T-cell (primary cell): ENCODE measurements at regions not wholly inside any gene's neighbourhood (a gene's known extent, or its start where the extent isn't known, plus 50 kb on each side); places are given as distances from the start of the nearest gene placed in this dataset.

ENCODE experiments used
- ATAC-seq, 4 experiments: fragments of 200-7000 bp in 3 of 4; fragments of 150-1000 bp in 1 of 4; cut with Tn5 transposase; replicated peaks in 1 of 4; 1 replicate in 3 of 4; 2 replicates in 1 of 4; pipeline ENCODE4 v1.10.0; 2021; ENCODE audit warnings: moderate library complexity in 3 of 4, mild to moderate bottlenecking in 2 of 4, moderate number of reproducible peaks in 1 of 4
- CTCF ChIA-PET, 2 donors: fragments of 300-600 bp; sonication (Branson Sonifier 250); formaldehyde crosslinking; loops; one replicate each; lab custom pipeline; 2022; ENCODE audit warnings: antibody characterized with exemption in 2 of 2; lab: Charles Lee
- POLR2A ChIA-PET, 2 donors: fragments of 300-600 bp; sonication (Branson Sonifier 250); formaldehyde crosslinking; loops; one replicate each; lab custom pipeline; 2022; ENCODE audit warnings: antibody characterized with exemption in 2 of 2; lab: Charles Lee
- DNase-seq, 35 experiments: peaks; one replicate each; pipeline versions ENCODE4 v3.0.0 to v3.0.0-alpha.2; 2013 to 2023
- H3K27ac ChIP-seq: one replicate; pipeline ENCODE4 v1.5.1; 2013; ENCODE audit warnings: low read length
- H3K27me3 ChIP-seq, 2 experiments: replicated peaks in 1 of 2; 1 replicate in 1 of 2; 2 replicates in 1 of 2; pipeline versions ENCODE4 v1.6.1 to v1.7.0; 2013; ENCODE audit warnings: low read length in 1 of 2, mixed read lengths in 1 of 2; ENCODE audit not compliant: control insufficient read depth in 2 of 2, insufficient read depth in 2 of 2; ENCODE audit errors: extremely low read depth in 1 of 2
- H3K36me3 ChIP-seq, 2 donors: 1 replicate in 1 of 2; 2 replicates in 1 of 2; pipeline versions ENCODE4 v1.6.1 to v1.7.0; 2013; ENCODE audit warnings: low read length in 1 of 2; ENCODE audit not compliant: control insufficient read depth in 2 of 2, insufficient read depth in 1 of 2; ENCODE audit errors: extremely low read depth in 1 of 2
- H3K4me1 ChIP-seq, 2 experiments: 1 replicate in 1 of 2; 2 replicates in 1 of 2; pipeline versions ENCODE4 v1.6.1 to v1.7.0; 2013; ENCODE audit warnings: low read length in 2 of 2, mixed read lengths in 1 of 2; ENCODE audit not compliant: insufficient read depth in 2 of 2, control insufficient read depth in 1 of 2; ENCODE audit errors: extremely low read depth in 1 of 2
- H3K4me3 ChIP-seq, 2 donors: 1 replicate in 1 of 2; 2 replicates in 1 of 2; pipeline versions ENCODE4 v1.5.1 to v1.7.0; 2013; ENCODE audit warnings: mild to moderate bottlenecking in 2 of 2, low read length in 1 of 2, moderate library complexity in 1 of 2; ENCODE audit not compliant: control insufficient read depth in 1 of 2; ENCODE audit errors: extremely low read depth in 1 of 2
- H3K9me3 ChIP-seq: 2 replicates; pipeline ENCODE4 v1.7.0; 2013
- H3K27ac Mint-ChIP-seq, 2 donors: one replicate each; pipeline ENCODE4 v1.8.0; 2020 to 2021; ENCODE audit warnings: mild to moderate bottlenecking in 2 of 2, mixed read lengths in 2 of 2
- H3K27me3 Mint-ChIP-seq, 2 donors: one replicate each; pipeline ENCODE4 v1.8.0; 2021 to 2022; ENCODE audit warnings: mixed read lengths in 2 of 2
- H3K36me3 Mint-ChIP-seq: one replicate; pipeline ENCODE4 v1.8.0; 2021; ENCODE audit warnings: mixed read lengths
- H3K4me1 Mint-ChIP-seq, 3 donors: one replicate each; pipeline ENCODE4 v1.8.0; 2020 to 2022; ENCODE audit warnings: mixed read lengths in 3 of 3, mild to moderate bottlenecking in 1 of 3
- H3K4me3 Mint-ChIP-seq, 3 donors: one replicate each; pipeline ENCODE4 v1.8.0; 2020 to 2022; ENCODE audit warnings: mild to moderate bottlenecking in 3 of 3, mixed read lengths in 3 of 3, moderate library complexity in 3 of 3
- H3K9me3 Mint-ChIP-seq, 3 donors: one replicate each; pipeline ENCODE4 v1.8.0; 2020 to 2022; ENCODE audit warnings: mixed read lengths in 3 of 3
- WGBS: methylation state at CpG from one replicate; pipeline ENCODE4 v1.1.5; 2013; ENCODE audit warnings: missing lambda C conversion rate; ENCODE audit not compliant: insufficient coverage; 5-methylcytosine and 5-hydroxymethylcytosine counted together

DNA sequence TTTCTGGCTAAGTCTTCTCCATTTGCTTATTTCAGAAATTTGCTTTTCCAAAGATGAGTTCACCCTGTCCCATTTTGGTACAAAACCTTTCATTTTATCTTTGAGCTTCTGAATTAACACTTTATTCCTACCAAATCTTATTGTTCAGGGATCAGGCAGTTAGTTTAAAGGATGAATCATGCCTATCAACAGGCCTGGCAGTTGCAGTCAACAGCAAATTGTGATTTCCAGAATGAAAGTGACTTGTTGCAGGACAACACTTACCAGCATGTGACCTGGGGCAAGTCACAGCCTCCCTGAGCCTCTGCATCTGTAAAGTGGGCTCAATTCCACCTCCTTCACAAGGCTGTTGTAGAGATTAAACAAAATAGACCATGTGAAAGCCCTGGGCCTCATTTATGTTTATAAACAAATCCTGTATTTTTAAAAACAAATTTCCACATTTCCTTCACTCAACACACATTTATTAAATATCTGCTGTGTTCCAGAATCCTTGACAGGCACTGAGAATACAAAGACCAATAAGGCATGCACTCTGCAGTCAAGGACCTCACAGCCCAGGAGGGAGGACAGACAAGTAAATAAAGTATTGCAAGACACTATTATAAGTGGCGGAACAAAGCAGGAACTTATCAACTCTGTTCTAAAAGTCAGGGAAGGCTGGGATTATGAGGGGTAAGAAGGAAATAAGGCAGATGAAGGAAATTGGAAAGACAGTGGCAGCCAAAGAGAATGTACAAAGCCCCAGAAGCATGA is 359.1 kb upstream of the IL12A start:
- DNase-seq (no peak), ATAC-seq (no peak)
- H3K9me3 ChIP-seq = no peaks in the 10 kb centered on the region
- no peaks in the 10 kb centered on the region for H3K4me1 ChIP-seq
- H3K27me3 ChIP-seq = no peaks in the 10 kb centered on the region
- H3K4me3 Mint-ChIP-seq = no peak overlapping the region
- H3K36me3 ChIP-seq = no peaks in the 10 kb centered on the region
- H3K9me3 Mint-ChIP-seq = no peaks in the 10 kb centered on the region
- CTCF ChIA-PET = no interaction called here
- no CpG with 5 or more reads among the region's 1 CpG for WGBS
- no peaks in the 10 kb centered on the region for H3K36me3 Mint-ChIP-seq
- POLR2A ChIA-PET = no interaction called here
- no peaks in the 10 kb centered on the region for H3K27me3 Mint-ChIP-seq
- no peak overlapping the region for H3K4me3 ChIP-seq
- H3K27ac ChIP-seq = no peak overlapping the region
- H3K4me1 Mint-ChIP-seq = no peaks in the 10 kb centered on the region
- H3K27ac Mint-ChIP-seq = no peak overlapping the region

DNA sequence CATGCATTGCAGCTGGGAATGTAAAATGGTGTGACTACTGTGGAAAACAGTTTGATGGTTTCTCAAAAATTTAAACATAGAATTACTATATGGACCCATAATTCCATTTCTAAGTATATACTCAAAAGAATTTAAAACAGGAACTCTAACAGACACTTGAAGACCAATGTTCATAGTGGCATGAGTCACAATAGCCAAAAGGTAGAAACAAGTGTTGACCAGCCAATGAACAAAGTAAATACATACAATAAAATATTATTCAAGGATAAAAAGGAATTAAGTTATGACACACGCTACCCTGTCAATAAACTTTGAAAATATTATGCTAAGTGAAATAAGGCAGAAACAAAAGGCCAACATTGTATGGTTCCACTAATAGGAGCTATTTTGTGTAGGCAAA is 357.4 kb upstream of the IL12A start:
- POLR2A ChIA-PET = no interaction called here
- WGBS = no CpG with 5 or more reads among the region's 1 CpG
- H3K27ac Mint-ChIP-seq = no peak overlapping the region

DNA sequence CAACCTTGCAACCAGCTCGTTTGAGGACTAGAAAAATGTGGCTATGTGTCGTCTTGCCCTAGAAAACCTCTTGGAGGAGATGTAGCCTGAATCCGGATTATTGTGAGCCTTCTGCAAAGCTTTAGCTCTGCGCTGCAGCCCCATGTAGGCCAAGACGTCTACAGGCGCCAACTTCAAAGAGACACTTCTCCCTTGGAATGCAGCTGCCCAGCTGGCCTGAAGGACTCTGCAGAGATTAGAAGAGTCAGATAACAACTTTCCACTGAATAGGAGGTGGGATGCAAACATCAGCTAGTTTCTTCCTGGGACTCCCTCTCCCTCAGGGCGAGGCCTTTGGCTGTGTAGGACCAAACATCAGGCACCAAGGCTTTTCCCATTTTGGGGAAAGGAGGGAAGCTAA is 356.5 kb upstream of the IL12A start:
- ATAC-seq (no peak), DNase-seq (no peak)
- H3K27ac ChIP-seq = no peak overlapping the region
- WGBS = 86% methylated on average over 5 of the region's 7 CpGs
- no peaks in the 10 kb centered on the region for H3K27me3 ChIP-seq
- POLR2A ChIA-PET = no interaction called here
- H3K36me3 Mint-ChIP-seq = no peaks in the 10 kb centered on the region
- H3K9me3 Mint-ChIP-seq = peaks cover 0 to 5% (median 0%) of the 10 kb centered on the region in 3 donors
- no peaks in the 10 kb centered on the region for H3K4me1 Mint-ChIP-seq
- CTCF ChIA-PET = no interaction called here
- no peaks in the 10 kb centered on the region for H3K9me3 ChIP-seq
- H3K4me3 Mint-ChIP-seq = no peak overlapping the region
- H3K36me3 ChIP-seq = no peaks in the 10 kb centered on the region
- no peak overlapping the region for H3K27ac Mint-ChIP-seq
- peaks cover 0 to 3% of the 10 kb centered on the region in 2 donors for H3K27me3 Mint-ChIP-seq
- no peak overlapping the region for H3K4me3 ChIP-seq
- no peaks in the 10 kb centered on the region for H3K4me1 ChIP-seq

More for the DNA sequence above, 357.4 kb upstream of the IL12A start:
- H3K36me3 Mint-ChIP-seq = no peaks in the 10 kb centered on the region
- H3K27me3 Mint-ChIP-seq = peaks cover 0 to 3% of the 10 kb centered on the region in 2 donors
- H3K27ac ChIP-seq = no peak overlapping the region
- H3K36me3 ChIP-seq = no peaks in the 10 kb centered on the region
- DNase-seq (no peak), ATAC-seq (no peak)
- H3K4me3 ChIP-seq = no peak overlapping the region
- peaks cover 0 to 5% (median 0%) of the 10 kb centered on the region in 3 donors for H3K9me3 Mint-ChIP-seq
- H3K4me3 Mint-ChIP-seq = no peak overlapping the region
- no peaks in the 10 kb centered on the region for H3K4me1 ChIP-seq
- H3K27me3 ChIP-seq = no peaks in the 10 kb centered on the region
- H3K9me3 ChIP-seq = no peaks in the 10 kb centered on the region
- CTCF ChIA-PET = no interaction called here
- H3K4me1 Mint-ChIP-seq = no peaks in the 10 kb centered on the region

DNA sequence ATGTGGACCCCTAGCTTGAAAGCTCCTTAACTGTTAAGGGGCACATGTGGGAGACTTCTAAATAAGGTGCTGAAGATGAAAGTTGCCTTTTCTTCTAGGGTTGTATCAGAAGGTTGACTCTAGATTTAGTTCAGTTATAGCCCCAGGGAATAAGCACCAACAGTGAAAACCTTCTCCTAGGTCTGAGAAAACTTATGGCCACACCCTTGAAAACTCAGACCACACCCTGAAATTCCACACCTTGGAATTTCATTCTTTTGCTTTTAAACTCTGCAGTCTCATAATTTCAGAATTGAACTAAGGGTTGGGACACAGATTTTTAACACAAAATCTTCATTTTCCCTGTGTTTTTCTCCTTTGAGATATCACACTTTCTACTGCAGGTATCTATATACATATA is 355.8 kb upstream of the IL12A start:
- DNase-seq (no peak), ATAC-seq (no peak)
- Mint-ChIP-seq H3K4me1 (no peaks in the 10 kb centered on the region), H3K36me3 (no peaks in the 10 kb centered on the region), H3K27me3 (peaks cover 0 to 3% of the 10 kb centered on the region in 2 donors), H3K9me3 (peaks cover 0 to 5% (median 0%) of the 10 kb centered on the region in 3 donors), H3K27ac (no peak overlapping the region), H3K4me3 (no peak overlapping the region)
- ChIA-PET CTCF (no interaction called here), POLR2A (no interaction called here)
- H3K9me3 ChIP-seq = no peaks in the 10 kb centered on the region
- no peaks in the 10 kb centered on the region for H3K27me3 ChIP-seq
- H3K36me3 ChIP-seq = no peaks in the 10 kb centered on the region
- no peaks in the 10 kb centered on the region for H3K4me1 ChIP-seq
- no peak overlapping the region for H3K4me3 ChIP-seq
- H3K27ac ChIP-seq = no peak overlapping the region

DNA sequence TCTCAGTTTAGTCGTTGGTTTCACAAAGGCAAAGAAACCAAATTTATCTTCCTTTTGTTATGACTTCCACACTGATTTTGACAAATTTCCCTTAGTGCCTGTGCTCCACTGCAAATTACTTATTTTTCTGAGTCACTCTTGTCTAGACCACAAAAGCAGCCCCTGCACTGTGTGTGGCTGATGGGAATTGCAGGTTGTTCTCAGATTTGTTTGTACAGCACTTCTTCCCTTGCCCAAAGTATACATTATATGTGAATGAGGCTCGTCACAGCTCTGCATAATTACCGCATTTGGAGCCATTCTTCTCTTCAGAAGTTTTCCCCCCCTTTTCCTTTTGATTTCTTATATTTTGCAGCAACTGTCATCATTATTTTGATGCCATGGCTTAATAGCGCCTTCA is 354.2 kb upstream of the IL12A start:
- Mint-ChIP-seq H3K4me1 (no peaks in the 10 kb centered on the region), H3K4me3 (no peak overlapping the region), H3K27me3 (peaks cover 0 to 3% of the 10 kb centered on the region in 2 donors), H3K9me3 (peaks cover 0 to 5% (median 0%) of the 10 kb centered on the region in 3 donors), H3K27ac (no peak overlapping the region), H3K36me3 (no peaks in the 10 kb centered on the region)
- ChIA-PET POLR2A (interaction anchor here in 1 of 2 donors (0.7 kb wide), 1 partner anchor 71 kb away, joined by 4 read pairs; no protein-coding TSS in a partner anchor), CTCF (no interaction called here)
- Histone ChIP-seq H3K27ac (no peak overlapping the region), H3K4me3 (no peak overlapping the region), H3K36me3 (no peaks in the 10 kb centered on the region), H3K9me3 (no peaks in the 10 kb centered on the region), H3K4me1 (no peaks in the 10 kb centered on the region), H3K27me3 (no peaks in the 10 kb centered on the region)
- ATAC-seq (no peak), DNase-seq (no peak)
- WGBS = 100% methylated on average over 1 of the region's 4 CpGs

DNA sequence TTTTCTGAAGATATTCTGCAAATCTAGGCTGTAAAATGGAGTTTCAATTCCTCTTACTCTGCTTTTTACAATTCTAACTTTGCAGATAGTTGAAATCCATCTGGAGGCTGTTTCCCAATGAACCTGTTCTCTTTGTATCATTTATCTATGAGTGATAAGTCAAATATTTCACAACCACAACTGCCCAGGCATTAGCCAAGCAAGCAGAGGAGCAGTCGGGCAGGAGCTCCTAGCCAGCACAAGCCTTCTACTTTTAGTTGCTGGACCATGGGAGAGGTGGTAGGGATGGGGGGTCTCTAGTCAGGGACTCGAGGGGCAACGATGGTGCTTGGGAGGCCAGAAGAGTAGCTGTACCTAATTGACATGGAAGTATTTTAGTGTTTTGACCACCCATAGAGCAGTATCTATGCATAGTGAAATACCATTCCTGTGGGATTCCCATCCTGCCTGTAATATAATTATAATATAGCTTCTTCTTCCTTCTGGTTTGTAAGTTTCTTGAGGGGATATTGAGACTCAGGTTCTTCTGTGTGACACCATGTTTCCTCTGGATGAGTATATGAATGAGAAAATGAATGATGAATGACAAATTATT is 353.5 kb upstream of the IL12A start:
- Mint-ChIP-seq H3K9me3 (peaks cover 0 to 5% (median 0%) of the 10 kb centered on the region in 3 donors), H3K27me3 (peaks cover 0 to 3% of the 10 kb centered on the region in 2 donors), H3K4me1 (no peaks in the 10 kb centered on the region), H3K36me3 (no peaks in the 10 kb centered on the region), H3K27ac (no peak overlapping the region), H3K4me3 (no peak overlapping the region)
- Histone ChIP-seq H3K27ac (no peak overlapping the region), H3K4me1 (no peaks in the 10 kb centered on the region), H3K36me3 (no peaks in the 10 kb centered on the region), H3K27me3 (no peaks in the 10 kb centered on the region), H3K9me3 (no peaks in the 10 kb centered on the region), H3K4me3 (no peak overlapping the region)
- no CpG with 5 or more reads among the region's 3 CpGs for WGBS
- DNase-seq (no peak), ATAC-seq (no peak)
- ChIA-PET CTCF (interaction anchor here in 1 of 2 donors (0.6 kb wide), 1 partner anchor 1298 kb away, joined by 3 read pairs; no protein-coding TSS in a partner anchor), POLR2A (interaction anchor here in 1 of 2 donors (0.7 kb wide), 1 partner anchor 71 kb away, joined by 4 read pairs; no protein-coding TSS in a partner anchor)
